ENCODE measurements at regions not wholly inside any gene's neighbourhood (a gene's known extent, or its start where the extent isn't known, plus 50 kb on each side); places are given as distances from the start of the nearest gene placed in this dataset.

DNA sequence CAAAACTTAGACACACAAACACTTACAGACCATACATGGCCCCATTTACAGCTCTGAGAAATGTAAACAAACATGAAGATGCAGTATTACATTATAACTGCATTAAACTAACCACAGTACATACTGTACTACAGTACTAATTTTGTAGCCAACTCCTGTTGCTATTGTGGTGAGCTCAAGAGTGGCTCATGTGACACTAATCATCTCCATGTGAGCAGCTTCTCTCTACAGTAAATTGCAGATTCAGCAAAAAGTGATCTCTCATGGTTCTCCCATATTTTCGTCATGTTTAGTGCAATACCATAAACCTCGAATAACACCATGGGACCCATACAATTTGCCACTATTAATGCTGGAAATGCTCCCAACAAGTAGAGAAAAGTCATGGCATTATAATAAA is 860.4 kb downstream of the EPHA7 start:
- no peak for DNase-seq (ENCODE audit: low read depth in 2 of 3, low spot score in 2 of 3)

DNA sequence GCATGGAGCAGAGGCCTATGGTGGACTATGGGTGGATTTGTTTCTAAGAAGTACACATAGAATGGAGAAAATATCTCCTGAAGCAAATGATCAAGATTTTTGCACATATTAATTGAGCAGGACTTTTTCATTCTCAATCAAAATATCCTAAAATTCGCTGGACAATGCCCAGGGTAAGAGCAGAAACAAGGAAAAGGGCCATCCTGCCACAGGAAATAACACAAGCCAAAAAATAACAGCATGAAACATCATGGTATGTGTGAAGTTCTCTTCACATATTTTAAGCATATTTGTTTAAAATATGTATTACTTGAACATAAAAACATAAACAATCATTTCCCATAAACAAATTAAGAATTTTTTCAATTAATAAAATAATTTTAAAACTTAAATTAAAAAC is 868.9 kb downstream of the EPHA7 start:
- DNase-seq (ENCODE audit: low read depth in 2 of 3, low spot score in 2 of 3) = no peak

DNA sequence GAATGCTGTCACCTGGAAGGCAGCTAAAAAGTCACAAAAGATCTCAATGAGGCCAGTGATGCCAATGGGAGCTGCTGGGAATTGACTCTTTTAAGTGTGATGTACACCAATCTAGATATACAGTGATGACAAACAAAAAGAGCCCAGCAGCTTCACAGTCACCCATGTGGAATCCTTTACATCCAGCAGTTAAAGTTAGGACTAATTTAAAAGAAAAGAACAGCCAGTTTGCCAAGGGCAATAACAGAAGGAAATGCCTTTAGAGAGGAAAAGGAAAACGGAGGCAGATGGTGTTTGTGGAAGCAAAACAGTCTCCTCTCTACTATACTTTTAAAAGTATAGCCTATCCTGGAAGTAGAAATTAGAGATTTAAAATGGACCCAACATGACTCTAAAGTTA is 873.5 kb downstream of the EPHA7 start:
- DNase-seq (ENCODE audit: low read depth in 2 of 3, low spot score in 2 of 3) = no peak

DNA sequence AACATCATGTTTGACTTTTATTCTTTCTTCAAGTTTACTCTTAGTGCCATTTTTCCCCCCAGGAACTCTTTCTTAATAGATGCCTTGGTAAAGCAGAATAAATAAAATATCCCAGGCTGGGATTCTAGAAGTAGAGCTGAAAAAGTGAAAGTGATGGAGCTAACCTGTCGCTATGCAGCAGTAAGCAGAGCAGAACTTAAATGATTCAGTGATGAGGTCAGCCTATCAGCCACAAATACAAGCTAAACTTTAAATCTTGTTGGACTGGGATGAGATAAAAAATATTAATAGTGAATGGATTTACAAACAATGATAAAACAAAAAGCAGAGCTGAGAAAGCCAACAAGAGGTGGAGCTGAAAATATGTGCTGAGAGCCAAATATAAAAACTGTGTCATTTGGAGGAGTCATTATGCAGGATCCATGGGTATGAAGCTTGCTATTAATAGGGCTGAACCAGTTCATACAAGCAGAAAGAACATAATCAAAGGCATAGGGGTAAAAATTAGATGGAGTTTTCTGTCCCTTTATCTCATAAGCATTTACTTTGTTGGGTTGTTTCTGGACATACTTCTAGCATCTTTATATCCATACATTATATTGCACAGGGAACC is 877.8 kb downstream of the EPHA7 start:
- no peak for DNase-seq (ENCODE audit: low read depth in 2 of 3, low spot score in 2 of 3)

DNA sequence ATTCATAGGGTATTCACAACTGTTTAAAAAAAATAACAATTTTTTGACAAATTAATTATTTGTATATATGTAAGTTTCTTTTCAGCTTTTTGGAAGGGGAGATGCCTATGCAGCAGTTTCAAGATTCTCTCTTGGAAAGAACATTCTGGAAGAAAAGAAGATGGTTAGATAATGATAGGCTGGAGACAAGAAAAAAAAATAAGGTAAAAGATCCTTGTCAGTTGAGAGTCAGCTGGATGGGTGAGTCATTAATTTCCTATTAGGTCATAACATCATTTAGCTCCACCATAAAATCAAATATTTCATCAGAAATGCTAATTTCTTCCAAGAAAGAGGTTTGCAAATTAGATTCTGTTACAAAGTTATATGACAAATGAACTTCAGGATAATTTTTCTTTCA is 880.4 kb downstream of the EPHA7 start:
- no peak for DNase-seq (ENCODE audit: low read depth in 2 of 3, low spot score in 2 of 3)

DNA sequence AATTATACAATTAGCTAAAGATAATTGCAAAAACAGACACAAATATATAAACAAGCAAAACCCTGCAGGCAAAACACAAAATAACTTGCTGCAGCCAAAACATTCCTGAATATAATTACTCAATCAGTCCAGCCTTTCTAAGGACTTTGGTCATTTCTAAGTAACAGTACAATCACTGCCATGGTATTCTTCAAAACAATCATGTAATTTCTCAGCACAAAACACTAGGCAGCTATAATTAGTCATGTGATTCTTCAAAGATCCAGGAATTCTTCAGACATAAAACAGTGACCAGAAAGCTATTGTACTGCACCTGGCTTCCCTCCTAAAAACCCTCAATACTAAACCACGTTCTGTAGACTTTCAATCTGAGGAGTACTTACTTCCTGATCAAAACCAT is 881.1 kb downstream of the EPHA7 start:
- no peak for DNase-seq (ENCODE audit: low read depth in 2 of 3, low spot score in 2 of 3)

DNA sequence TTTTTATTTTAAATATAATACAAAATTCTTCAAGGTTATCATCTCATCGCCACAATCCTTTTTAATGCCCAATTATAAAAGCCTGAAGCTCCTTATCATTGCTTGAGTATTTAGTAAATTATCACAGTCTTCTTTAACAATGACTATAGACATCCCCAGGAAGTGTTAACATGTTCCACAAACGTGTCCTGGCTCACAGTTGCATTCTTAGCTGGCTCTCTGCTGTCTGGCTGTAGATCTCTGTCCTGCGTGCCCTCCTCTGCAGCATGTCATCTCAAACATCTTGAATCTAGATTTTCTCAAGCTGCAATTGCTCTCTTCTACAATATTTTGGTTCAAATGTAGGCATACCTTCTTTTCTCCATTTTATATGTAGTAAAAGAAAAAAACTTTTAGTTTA is 885.2 kb downstream of the EPHA7 start:
- DNase-seq (ENCODE audit: low read depth in 2 of 3, low spot score in 2 of 3) = no peak

DNA sequence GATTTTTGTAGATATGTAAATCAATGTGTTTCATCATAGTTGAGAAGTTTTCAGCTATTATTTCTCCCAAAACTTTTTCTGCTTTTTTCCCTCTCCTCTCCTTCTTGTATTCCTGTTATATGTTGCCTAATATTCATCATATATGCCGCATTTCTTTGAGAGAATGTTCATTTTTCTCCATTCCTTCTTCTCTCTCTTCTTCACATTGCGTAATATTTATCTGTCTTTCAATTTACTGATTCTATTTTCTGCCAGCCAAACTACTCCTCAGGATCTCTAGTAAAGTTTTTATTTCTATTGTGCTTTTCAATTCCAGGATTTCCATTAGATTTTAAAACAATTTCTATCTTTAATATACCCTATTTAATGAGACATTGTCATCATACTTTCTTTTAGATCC is 896.8 kb downstream of the EPHA7 start:
- DNase-seq (ENCODE audit: low read depth in 2 of 3, low spot score in 2 of 3) = no peak

DNA sequence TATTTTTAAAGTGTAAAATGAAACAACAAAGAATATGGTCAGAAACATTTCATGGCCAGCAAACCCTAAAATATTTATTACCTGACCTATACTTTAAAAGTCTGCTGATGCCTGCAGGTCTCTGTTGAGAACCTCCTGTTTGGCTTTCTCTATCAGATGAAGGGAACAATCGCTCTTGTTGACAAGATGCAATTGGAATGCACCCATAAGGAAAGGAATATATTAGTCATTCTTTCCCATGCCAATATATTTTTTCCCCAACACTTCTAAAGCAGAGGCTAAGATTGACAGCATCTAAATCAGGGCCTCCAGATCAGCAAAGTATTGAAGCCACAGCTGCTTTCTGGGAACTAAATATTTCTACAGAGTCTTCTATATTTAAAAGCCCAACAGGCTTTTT is 897.8 kb downstream of the EPHA7 start:
- DNase-seq (ENCODE audit: low read depth in 2 of 3, low spot score in 2 of 3) = no peak

DNA sequence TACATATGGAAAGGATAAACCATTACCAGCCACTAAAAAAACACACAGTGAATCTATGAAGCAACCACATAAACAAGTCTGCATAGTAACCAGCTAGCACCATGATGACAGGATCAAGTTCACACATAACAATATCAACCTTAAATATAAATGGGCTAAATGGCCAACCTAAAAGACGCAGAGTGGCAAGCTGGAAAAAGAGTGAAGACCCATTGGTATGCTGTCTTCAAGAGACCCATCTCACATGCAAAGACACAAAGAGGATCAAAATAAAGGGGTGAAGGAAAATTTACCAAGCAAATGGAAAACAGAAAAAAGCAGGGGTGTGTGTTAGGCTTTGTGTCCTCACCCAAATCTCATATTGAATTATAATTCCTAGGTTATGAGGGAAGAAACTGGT is 909.2 kb downstream of the EPHA7 start:
- DNase-seq (ENCODE audit: low read depth in 2 of 3, low spot score in 2 of 3) = no peak

DNA sequence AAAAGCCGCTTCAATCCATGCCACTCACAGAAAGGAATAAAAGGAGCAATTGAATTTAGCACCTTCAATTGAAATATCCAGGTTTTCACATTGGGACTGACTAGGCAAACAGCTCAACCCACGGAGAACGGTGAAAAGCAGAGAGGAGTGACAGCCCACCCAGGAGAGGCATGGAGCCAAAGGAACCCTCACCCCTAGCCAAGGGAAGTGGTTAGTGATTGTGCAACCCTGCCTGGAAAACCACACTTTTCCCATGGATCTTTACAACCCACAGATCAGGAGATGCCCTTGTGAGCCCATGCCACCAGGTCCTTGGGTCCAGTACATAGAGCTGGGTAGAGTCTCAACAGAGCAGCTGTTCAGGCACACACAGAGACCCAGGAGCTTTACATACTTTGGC is 911.8 kb downstream of the EPHA7 start:
- no peak for DNase-seq (ENCODE audit: low read depth in 2 of 3, low spot score in 2 of 3)

DNA sequence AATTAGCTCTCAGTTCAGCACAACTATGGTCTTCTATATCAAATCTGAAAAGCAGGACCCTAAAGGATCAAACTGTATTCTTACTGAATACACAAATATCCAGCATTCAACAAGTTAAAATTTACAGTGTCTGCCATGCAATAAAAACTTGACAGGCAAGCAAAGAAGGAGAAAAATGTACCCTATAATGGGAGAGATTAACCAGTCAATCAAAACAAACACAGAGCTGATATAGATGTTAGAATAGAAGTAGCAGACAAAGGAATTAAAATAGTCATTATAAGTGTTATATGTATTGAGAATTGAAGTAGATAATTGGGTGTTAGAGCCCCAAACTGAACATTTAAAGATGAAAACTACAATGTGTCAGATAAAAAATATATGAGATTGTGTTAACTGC is 914.9 kb downstream of the EPHA7 start:
- no peak for DNase-seq (ENCODE audit: low read depth in 2 of 3, low spot score in 2 of 3)

DNA sequence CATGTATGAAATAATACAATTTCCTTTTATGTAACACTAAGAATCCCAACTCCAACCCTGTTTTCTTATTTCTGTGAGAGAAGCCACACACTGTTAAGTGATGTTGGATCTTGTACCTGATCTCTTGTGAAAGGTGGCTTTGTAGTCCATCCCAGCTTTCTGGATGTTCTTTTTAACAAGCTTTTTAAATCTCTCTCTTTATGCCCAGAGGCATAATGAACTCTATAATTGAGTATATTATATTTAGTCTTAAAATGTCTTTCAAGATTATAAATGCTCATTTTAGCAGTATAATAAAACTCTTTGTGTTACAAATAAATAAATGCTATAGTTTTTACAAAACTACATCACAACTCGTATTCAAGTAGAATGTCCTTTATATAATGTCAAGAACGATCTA is 922.1 kb downstream of the EPHA7 start:
- DNase-seq (ENCODE audit: low read depth in 2 of 3, low spot score in 2 of 3) = no peak

DNA sequence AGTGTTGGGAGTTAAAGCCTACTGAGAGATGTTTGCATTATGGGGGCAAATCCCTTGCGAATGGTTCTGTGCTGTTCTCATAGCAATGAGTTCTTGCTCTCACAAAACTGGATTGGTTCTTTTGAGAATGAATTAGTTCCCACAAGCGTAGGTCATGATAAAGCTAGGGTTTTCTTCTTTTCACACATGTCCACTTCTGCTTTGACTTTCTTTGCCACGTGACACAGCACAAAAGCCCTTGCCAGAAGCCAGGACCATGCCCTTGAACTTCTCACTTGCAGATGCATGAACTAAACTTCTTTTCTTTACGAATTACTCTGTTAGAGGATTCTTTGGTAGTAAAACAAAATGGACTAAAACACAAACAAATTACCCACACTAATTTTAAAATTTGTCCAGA is 922.8 kb downstream of the EPHA7 start:
- no peak for DNase-seq (ENCODE audit: low read depth in 2 of 3, low spot score in 2 of 3)

DNA sequence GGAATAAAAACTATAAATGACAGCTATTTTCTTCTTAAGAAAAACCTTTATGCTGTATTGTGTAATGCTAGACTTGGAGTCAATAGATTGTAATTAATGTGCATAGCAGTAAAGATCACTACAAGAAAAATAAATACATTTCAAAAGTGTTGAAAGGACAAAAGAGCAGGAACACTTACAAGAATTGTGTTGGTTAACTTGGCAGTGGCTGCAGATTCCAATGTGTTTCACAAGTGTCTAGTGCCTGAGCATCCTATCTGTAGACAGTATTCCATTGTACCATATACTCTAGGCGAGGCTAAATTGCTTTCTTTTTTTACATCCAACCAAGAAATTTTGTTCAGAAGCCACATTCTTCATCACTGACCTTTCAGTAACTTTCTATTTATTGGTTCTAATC is 924.1 kb downstream of the EPHA7 start:
- no peak for DNase-seq (ENCODE audit: low read depth in 2 of 3, low spot score in 2 of 3)

DNA sequence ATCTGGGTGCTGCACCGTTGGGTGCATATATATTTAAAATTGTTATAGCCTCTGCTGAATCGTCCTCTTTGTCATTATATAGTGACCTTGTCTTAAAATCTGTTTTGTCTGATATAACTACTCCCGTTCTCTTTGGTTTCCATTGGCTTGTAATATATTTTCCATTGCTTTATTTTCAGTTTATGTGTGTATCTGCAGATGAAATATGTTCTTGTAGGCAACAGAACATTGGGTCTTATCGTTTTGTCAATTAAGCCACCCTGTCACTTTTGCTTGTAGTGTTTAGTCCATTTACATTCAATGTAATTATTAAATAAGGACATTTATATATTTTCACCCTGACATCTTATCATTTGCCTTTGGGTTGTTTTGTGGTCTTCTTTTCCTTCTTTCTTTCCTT is 933.9 kb downstream of the EPHA7 start:
- no peak for DNase-seq (ENCODE audit: low read depth in 2 of 3, low spot score in 2 of 3)

DNA sequence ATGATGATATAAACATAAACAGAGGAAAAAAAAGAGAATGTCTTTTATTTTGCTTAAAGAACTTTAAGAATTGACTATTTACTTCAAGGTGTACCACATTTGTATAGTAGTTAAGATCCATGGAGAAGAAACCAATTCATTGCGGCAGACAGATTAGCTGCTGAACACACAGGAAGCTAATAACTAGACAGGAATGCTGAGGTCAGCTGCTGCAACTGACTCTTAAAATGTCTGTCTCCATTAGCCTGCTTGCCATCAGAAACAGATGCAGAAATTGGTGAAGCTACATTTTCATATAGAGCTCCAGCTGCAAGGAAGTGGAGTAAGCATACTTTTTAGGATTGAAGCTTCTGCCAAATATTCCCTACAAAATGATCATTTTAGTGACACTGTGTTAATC is 939.5 kb downstream of the EPHA7 start:
- no peak for DNase-seq (ENCODE audit: low read depth in 2 of 3, low spot score in 2 of 3)

DNA sequence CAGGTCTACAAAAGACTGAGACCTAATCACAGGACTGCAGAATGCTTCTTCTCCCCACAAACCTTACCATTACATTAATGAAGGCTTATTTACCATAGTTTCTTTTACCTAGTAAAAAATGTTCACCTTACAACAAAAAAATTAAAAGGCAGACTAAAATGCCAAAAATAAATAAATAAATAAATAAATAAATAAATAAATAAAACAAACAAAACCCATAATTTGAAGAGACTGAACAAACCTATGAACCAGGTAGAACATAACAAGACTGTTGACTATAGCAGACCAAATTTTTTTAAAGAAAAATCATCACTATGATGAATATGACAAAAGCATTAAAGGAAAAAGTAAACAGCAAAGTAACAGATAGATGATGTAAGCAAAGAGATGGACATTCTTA is 946.3 kb downstream of the EPHA7 start:
- no peak for DNase-seq (ENCODE audit: low read depth in 2 of 3, low spot score in 2 of 3)

DNA sequence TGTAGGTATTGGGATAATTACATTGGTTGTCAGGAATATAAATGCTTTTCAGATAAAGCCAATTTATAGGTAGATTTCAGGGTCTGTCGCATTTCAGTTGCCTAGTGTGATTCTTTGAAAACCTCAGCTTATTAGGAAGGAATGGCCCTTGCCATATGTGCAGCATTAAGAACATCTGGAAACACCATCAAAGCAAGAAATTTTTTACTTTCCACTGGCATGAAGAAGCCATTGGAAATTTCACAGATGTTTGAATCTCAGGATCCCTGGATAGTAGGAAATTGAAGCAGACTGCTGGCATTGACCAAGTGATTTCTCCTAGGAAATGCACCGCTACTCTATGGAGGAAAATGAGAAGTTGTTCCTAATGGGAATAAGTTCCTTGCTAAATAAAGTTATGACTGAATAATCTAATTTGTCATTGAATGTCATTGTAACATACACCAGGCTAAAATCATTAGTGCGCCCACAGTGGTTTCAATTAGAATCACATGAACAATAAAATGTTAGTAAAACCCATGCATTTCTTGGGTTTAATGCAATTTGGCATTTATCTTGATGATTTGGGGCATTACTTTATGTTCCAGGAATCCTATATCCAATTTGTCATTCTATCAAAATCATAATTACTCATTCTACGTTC is 950.1 kb downstream of the EPHA7 start:
- DNase-seq (ENCODE audit: low read depth in 2 of 3, low spot score in 2 of 3) = no peak

DNA sequence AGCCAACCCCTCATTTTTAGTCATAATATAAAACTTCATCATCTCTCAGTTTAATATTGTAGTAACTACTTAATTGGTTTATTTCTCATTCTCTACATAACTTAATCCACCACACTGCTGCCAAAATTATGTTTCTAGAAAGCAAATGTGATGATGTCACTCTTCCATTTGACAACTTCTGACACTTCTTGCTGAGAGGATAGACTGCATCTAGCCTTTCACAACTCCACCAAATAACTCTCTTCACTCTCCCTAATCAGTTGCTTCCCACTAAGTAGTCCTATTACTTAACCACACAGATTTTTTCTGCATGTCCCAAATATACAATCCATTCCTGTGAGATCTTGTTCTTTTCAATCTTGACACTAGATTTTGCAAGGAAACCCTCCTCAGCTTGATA is 951.3 kb downstream of the EPHA7 start:
- DNase-seq (ENCODE audit: low read depth in 2 of 3, low spot score in 2 of 3) = no peak

DNA sequence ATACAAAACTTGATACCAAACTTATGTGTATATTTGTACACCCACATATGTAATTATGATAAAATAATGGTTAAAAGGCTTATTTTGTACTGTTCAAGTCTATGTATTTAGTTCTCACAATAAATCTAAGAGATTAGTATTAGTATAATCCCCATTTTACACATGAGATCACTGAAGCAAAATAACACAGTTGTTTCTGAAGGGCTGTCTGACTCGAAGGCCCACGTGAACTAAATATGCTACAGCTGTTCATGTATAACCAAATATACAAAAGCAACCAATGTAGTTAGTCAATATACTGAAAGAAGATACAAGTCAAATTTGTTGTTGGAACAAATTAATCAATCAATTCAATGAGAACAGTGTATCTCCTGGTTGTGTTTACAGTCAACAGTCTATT is 959.2 kb downstream of the EPHA7 start:
- DNase-seq (ENCODE audit: low read depth in 2 of 3, low spot score in 2 of 3) = no peak

DNA sequence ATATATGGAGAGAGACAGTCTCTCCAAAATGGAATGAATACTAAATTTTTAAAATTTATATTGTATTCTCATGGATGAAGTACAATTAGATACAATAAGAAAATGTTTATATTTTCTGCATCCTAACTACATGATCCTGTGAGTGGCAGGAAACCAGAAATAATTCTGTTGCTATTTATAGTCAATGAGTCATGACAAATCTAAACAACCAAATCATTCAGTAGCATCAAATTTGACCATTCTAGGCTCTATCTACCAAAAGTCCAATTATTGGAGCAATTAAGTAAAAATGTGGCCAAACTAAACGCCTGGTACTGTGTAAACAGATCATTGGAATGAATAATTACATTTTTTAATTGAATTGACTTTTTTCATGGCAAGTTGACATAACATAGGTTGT is 959.8 kb downstream of the EPHA7 start:
- no peak for DNase-seq (ENCODE audit: low read depth in 2 of 3, low spot score in 2 of 3)

DNA sequence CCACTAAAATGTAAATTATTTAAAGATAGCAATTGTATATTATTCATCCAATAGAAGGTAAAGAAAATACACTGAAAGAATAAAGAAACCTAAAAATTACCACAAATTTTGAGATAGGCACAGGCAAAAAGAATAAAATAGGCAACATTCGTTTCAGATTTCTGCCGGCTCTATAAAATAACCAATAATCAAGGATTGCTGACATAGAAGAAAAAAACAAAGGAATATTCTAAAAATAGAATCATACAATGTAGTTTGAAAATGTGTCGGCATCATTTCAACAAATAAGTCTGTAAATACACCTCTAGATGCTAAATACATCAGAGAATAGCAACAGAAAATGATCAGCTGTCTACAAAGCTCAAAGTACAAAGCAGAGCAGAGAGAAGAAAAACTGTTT is 973.3 kb downstream of the EPHA7 start:
- DNase-seq (ENCODE audit: low read depth in 2 of 3, low spot score in 2 of 3) = no peak
